Subcutaneous abdominal adipose tissue (tissue), 5 donors: ENCODE measurements at regions not wholly inside any gene's neighbourhood (a gene's known extent, or its start where the extent isn't known, plus 50 kb on each side); places are given as distances from the start of the nearest gene placed in this dataset.

Experiments
- H3K27ac ChIP-seq: one replicate; pipeline ENCODE4 v1.7.0; 2013; ENCODE audit warnings: low read depth, mild to moderate bottlenecking, inconsistent platforms, low read length, moderate library complexity
- H3K27me3 ChIP-seq, 5 donors: one replicate each; pipeline ENCODE4 v1.7.0; 2013; ENCODE audit warnings: low read length in 5 of 5, inconsistent platforms in 1 of 5; ENCODE audit not compliant: control insufficient read depth in 5 of 5, insufficient read depth in 4 of 5
- H3K36me3 ChIP-seq, 5 donors: one replicate each; pipeline ENCODE4 v1.7.0; 2013; ENCODE audit warnings: low read length in 5 of 5; ENCODE audit not compliant: control insufficient read depth in 5 of 5, insufficient read depth in 5 of 5
- H3K4me1 ChIP-seq, 5 donors: one replicate each; pipeline ENCODE4 v1.7.0; 2013; ENCODE audit warnings: low read length in 5 of 5, mild to moderate bottlenecking in 3 of 5, moderate library complexity in 1 of 5; ENCODE audit not compliant: control insufficient read depth in 5 of 5, insufficient read depth in 5 of 5
- H3K4me3 ChIP-seq, 5 donors: one replicate each; pipeline ENCODE4 v1.7.0; 2013; ENCODE audit warnings: low read length in 5 of 5, low read depth in 1 of 5
- H3K9ac ChIP-seq, 5 donors: one replicate each; pipeline ENCODE4 v1.7.0; 2013; ENCODE audit warnings: low read length in 5 of 5, mild to moderate bottlenecking in 4 of 5, moderate library complexity in 3 of 5
- H3K9me3 ChIP-seq, 5 donors: one replicate each; pipeline ENCODE4 v1.7.0; 2013; ENCODE audit warnings: low read length in 5 of 5; ENCODE audit not compliant: control insufficient read depth in 5 of 5
- donor health status: healthy.
- donor health status: healthy.
- donor health status: healthy.
- donor health status: healthy.
- donor health status: healthy.

DNA sequence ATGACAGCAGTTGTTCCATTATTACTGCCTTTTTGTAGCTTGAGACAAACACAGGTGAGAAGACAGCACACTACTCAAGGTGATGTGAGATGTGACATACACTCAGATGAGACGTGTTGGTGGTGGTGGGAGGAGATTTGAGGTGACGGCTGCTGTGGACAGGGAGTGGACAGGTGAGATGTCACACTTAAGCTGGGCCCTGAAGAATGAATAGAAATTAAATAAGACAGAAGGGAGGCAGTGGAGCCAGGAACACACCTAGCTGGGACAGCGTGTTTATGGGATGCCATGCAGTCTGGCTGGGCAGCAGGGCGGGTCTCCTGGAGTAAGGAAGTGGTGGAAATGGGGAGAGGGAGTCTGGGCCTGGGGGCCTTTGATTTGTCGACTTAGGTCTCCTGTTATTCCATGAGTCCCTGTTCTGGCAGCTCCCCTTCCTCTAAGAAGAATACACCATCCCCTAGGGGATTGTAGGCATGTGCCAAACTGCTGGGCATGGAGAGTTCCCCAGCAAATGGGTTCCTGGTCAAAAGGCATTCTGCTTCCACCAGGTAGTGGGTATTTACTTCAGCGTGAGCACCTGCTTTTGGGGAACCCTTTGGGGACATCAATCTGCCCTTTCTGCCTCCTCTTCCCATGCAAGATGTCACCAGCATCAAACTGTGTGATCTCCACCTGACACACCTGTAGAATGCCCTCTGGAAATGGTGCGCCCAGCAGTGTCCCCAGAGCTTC, 71.2 kb upstream of the ESRRB start:
- H3K4me3 ChIP-seq: no peak overlapping the region
- no peak overlapping the region for H3K27ac ChIP-seq
- H3K9me3 ChIP-seq: no peaks in the 10 kb centered on the region
- H3K27me3 ChIP-seq: peaks cover 0 to 12% (median 2%) of the 10 kb centered on the region in 5 donors
- no peaks in the 10 kb centered on the region for H3K4me1 ChIP-seq
- no peak overlapping the region for H3K9ac ChIP-seq
- no peaks in the 10 kb centered on the region for H3K36me3 ChIP-seq

DNA sequence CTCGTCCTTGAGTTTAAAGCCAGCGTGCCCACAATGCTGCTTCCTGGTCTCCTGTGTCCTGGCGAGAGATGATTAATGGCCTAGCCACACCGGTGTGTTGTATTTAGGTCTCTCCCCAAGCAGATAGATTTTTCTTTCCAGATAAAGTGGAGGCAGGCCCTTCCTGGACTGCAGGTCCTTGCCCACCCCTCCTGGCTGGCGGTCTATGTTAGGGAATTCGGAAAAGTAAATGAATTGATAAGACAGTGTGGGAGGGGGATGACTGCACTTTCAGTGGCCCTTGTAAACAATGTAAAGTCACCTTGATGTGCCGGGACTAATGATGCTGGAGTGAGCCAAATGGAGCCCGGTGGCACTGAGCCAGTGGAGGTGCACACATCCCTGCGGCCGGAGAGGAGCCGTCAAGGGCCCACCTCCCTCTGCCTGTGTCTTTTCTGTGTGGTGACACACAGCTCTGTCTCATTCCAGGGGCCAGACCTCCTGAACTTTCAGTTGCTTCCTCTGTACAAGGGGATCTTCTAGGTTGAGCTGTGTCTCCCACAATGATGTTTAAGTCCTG, 70.6 kb upstream of the ESRRB start:
- peaks cover 0 to 2% (median 0%) of the 10 kb centered on the region in 5 donors for H3K4me1 ChIP-seq
- no peak overlapping the region for H3K4me3 ChIP-seq
- H3K27ac ChIP-seq: no peak overlapping the region
- H3K9me3 ChIP-seq: no peaks in the 10 kb centered on the region
- H3K27me3 ChIP-seq: peaks cover 4 to 18% (median 5%) of the 10 kb centered on the region in 5 donors
- no peak overlapping the region for H3K9ac ChIP-seq
- H3K36me3 ChIP-seq: no peaks in the 10 kb centered on the region

DNA sequence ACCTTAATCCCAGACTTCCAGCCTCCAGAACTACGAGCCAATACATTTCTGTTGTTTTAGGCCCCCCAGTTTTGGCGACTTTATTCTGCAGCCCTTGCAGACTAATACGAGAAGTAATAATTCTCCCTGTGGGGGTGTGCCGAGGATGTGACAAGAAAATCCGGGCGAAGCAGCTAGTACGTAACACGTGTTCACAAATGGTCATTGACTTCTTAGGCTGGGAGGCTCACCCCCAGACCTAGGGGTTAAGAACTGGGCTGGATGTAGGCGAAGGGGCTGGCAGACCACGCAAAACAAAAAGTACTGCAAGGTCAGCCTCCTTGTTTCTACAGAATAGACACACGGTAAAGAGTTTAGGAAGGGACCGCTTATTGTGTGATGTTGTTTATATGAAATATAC, 69.8 kb upstream of the ESRRB start:
- no peak overlapping the region for H3K9ac ChIP-seq
- peaks cover 0 to 8% (median 0%) of the 10 kb centered on the region in 5 donors for H3K4me1 ChIP-seq
- H3K9me3 ChIP-seq: no peaks in the 10 kb centered on the region
- peaks cover 5 to 21% (median 13%) of the 10 kb centered on the region in 5 donors for H3K27me3 ChIP-seq
- no peaks in the 10 kb centered on the region for H3K36me3 ChIP-seq
- no peak overlapping the region for H3K4me3 ChIP-seq
- H3K27ac ChIP-seq: no peak overlapping the region

DNA sequence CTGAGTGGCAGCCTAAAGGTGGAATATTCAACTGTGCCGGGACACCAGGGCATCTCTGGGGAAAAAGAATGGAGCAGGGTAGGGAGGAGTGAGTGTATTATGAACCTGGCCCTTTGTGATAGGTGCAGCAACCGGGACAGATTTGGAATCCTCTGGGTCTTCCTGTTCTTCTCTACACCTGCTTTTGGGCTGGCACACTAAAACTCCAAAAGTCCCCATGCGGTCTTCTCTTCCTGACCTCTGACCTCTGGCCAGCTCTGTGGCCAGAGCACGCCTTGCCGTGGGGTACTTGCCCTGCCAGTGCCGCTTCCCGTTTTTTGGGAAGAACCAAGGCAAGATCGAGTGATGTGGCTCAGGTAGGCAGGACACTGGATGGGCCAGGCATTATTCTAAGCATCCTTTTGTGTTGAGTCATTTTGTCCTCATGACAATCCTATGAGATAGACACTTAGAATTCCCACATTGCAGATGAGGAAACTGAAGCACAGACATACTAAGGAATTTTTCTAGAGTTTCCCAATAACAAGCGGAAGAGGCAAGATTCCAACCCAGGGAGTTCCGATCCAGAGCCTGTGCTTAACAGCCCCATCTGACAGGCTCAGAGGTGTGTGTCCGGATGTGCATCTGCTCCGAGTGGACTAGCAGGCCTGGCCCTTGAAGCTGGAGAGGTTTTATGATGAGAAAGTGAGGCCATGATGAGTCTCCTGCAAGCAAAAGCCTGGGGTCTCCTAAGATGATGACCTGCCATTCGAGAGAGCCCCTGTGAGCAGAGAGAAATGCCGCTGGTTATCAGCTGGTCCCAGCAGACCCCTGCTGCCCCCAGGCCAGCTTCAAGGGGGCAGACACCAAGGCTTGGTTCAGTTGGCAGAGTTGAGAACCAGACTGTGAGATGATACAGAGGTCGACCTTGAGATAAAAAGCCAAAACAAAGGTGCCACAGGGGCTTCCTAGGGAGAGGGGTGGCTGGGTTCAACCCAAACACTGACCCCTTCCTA, 67.9 kb upstream of the ESRRB start:
- no peak overlapping the region for H3K9ac ChIP-seq
- no peak overlapping the region for H3K27ac ChIP-seq
- no peaks in the 10 kb centered on the region for H3K9me3 ChIP-seq
- peaks cover 0 to 10% (median 0%) of the 10 kb centered on the region in 5 donors for H3K4me1 ChIP-seq
- no peaks in the 10 kb centered on the region for H3K36me3 ChIP-seq
- H3K27me3 ChIP-seq: peaks cover 9 to 25% (median 16%) of the 10 kb centered on the region in 5 donors
- H3K4me3 ChIP-seq: no peak overlapping the region

DNA sequence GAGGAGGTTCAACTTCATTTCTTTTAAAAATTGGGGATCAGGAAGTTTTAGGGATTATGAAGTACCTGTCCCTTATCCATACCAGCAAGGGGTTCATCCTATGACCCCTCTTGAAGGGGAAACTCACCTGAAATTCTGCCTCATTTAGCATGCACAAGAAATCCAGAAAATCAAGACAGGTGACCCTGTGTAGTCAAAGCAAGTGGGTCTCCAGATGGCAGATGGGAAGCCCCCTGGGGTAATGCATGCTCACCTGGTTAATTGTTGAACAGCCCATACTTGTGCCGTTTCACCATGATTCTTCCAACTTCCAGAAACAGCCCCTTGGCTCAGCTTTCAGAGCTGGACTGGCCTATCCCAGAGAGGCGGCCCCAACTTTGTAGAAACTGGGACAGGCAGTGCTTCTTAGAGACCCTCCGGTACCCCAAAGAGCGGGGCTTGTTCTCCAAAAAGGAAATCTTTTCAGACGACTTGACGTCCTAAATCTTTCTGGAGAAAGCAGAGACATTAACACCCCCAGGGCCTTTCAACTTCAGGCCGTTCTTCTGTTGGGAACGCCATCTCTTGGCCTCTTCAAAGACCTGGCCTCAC, 66.3 kb upstream of the ESRRB start:
- H3K9me3 ChIP-seq: no peaks in the 10 kb centered on the region
- no peaks in the 10 kb centered on the region for H3K36me3 ChIP-seq
- H3K9ac ChIP-seq: no peak overlapping the region
- peaks cover 13 to 20% (median 14%) of the 10 kb centered on the region in 5 donors for H3K27me3 ChIP-seq
- no peak overlapping the region for H3K4me3 ChIP-seq
- no peak overlapping the region for H3K27ac ChIP-seq
- H3K4me1 ChIP-seq: peaks cover 0 to 10% (median 0%) of the 10 kb centered on the region in 5 donors

DNA sequence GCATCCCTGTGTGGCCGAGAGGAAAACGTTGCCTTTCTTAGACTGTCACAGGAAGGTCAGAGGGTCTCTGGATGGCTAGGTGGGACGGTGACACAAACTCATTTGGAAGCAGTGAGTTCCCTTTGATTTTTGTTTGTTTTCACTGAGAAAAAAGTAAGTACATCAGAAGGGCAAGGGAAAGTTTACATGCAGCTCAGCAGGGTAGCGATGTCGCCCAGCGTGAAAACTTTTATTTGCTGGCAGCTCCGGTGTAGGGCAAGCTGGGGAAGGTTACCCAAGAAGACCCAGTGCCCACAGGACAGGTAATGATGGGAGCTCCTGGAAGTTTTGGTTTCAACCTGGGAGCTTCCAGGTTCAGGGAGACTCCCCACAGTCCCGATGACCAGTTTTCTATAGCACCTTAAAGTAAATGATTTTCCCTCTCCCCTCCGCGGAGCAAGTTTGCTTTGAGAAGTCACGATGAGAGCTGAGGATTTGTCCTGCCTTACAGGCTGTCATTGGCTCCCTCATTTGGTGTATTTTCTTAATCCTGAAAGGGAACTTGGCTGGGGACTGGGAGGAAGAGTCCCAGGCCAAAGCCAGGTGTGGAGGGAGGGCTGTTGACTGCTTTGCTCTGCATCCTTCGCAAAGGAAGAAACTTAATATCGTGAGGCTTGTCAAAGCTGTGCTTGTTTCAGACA, 64.7 kb upstream of the ESRRB start:
- Histone ChIP-seq H3K9ac (no peak overlapping the region), H3K27me3 (peaks cover 13 to 20% (median 14%) of the 10 kb centered on the region in 5 donors), H3K9me3 (no peaks in the 10 kb centered on the region), H3K4me1 (peaks cover 0 to 10% (median 0%) of the 10 kb centered on the region in 5 donors), H3K36me3 (no peaks in the 10 kb centered on the region), H3K27ac (no peak overlapping the region), H3K4me3 (no peak overlapping the region)

DNA sequence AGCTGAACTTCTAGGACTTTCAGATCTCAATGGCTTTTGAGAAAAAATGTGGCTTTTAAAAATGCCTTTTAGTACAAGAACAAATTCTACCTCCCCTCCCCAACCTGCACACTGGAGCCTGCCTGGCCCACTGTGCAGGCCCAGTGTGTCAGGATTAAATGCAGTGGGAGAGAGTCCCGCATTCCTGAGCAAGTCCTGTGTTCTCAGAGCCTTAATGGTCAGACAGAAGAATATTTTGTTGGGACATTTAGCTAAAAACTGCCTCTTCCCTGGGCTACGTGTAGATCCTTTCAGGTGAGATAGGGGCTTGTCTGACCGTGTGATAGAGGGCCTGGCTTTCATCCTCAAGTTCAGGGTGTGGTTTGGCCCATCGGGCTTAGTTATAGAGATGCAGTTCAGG, 63.1 kb upstream of the ESRRB start:
- H3K9me3 ChIP-seq: no peaks in the 10 kb centered on the region
- no peak overlapping the region for H3K27ac ChIP-seq
- H3K36me3 ChIP-seq: no peaks in the 10 kb centered on the region
- H3K4me3 ChIP-seq: no peak overlapping the region
- no peak overlapping the region for H3K9ac ChIP-seq
- H3K27me3 ChIP-seq: peaks cover 13 to 20% (median 14%) of the 10 kb centered on the region in 5 donors
- peaks cover 0 to 10% (median 0%) of the 10 kb centered on the region in 5 donors for H3K4me1 ChIP-seq

DNA sequence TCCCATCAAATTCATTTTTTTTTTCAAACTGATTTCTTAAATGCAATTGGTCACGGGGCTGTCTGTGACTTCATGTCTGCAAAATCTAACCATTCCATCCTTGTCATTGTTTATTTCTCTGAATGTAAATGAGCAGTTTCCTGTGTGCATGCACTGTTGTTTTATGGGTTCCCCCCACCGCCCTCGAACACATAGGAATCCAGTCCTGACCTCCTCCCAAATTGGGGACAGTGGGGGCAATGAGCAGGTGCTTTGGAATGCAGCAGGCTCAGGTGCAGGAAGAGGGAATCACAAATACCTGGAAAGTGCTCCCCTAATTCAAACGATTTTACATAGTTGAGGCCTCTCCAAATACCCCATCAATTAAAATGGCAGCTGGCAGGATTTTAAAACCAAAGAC, 62.6 kb upstream of the ESRRB start:
- peaks cover 11 to 18% (median 14%) of the 10 kb centered on the region in 5 donors for H3K27me3 ChIP-seq
- H3K4me3 ChIP-seq: no peak overlapping the region
- H3K4me1 ChIP-seq: peaks cover 0 to 10% (median 0%) of the 10 kb centered on the region in 5 donors
- no peak overlapping the region for H3K27ac ChIP-seq
- H3K9me3 ChIP-seq: no peaks in the 10 kb centered on the region
- no peaks in the 10 kb centered on the region for H3K36me3 ChIP-seq
- H3K9ac ChIP-seq: no peak overlapping the region

DNA sequence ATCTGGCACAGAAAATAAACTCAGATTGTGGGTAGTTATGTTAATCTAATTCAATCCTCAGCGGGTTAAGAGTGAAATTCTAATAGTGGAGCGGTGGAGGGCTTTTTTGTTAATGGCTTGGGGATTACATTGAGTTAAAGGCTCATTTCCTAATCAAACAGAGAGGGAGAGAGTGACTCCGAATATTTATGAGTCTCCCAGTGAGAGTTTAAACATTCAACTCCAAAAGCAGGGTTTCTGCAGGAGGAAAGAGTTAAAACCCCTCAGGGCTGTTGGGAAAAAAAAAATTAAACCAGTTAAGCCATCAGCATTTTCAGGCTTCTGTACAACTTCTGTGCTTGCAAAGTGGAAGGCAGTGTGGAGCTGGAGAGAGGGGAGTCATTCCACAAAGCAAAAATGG, 62.1 kb upstream of the ESRRB start:
- Histone ChIP-seq H3K27me3 (peaks cover 11 to 16% (median 14%) of the 10 kb centered on the region in 5 donors), H3K9me3 (no peaks in the 10 kb centered on the region), H3K27ac (no peak overlapping the region), H3K9ac (no peak overlapping the region), H3K4me3 (no peak overlapping the region), H3K4me1 (peaks cover 0 to 10% (median 0%) of the 10 kb centered on the region in 5 donors), H3K36me3 (no peaks in the 10 kb centered on the region)
